ENCODE measurements at regions not wholly inside any gene's neighbourhood (a gene's known extent, or its start where the extent isn't known, plus 50 kb on each side); places are given as distances from the start of the nearest gene placed in this dataset.

- DNase-seq: no peak
- 81 to 82% methylated on average over 5 of the region's 5 CpGs for WGBS, 2 experiments (ENCODE audit: low coverage in 1 of 2, low lambda C conversion rate in 2 of 2, missing lambda C conversion rate in 2 of 2)
- in situ Hi-C loops (cut with MboI): no loop called here
Measured at GRCh38 chr6:14401246-14401645, 283.7 kb downstream of the CD83 start.

GRCh38 chr6:14406614-14407331 is 289.2 kb downstream of the CD83 start:
- Histone ChIP-seq H2AFZ (no peak overlapping the region), H3K4me1 (ENCODE audit: insufficient read depth) (no peaks in the 10 kb centered on the region), H3K79me2 (ENCODE audit: insufficient read depth) (no peaks in the 10 kb centered on the region), H3F3A (ENCODE audit: insufficient read depth) (no peaks in the 10 kb centered on the region), H3K36me3 (ENCODE audit: low read depth) (no peaks in the 10 kb centered on the region), H3K9ac (no peak overlapping the region), H3K27ac (no peak overlapping the region), H3K9me3 (ENCODE audit: low read depth) (no peaks in the 10 kb centered on the region), H3K27me3 (replicated peaks; ENCODE audit: insufficient read depth) (no peaks in the 10 kb centered on the region), H3K4me2 (ENCODE audit: unreplicated experiment) (no peak overlapping the region), H3K4me3 (no peak overlapping the region), H4K20me1 (ENCODE audit: insufficient read depth) (no peaks in the 10 kb centered on the region), H3K9me2 (ENCODE audit: insufficient read depth) (no peaks in the 10 kb centered on the region)
- 76 to 77% methylated on average over 9 of the region's 9 CpGs for WGBS, 2 experiments (ENCODE audit: low coverage in 1 of 2, low lambda C conversion rate in 2 of 2, missing lambda C conversion rate in 2 of 2)
- no peak for TF ChIP-seq EZH2 (IDR thresholded peaks at IDR 0.05; ENCODE audit: insufficient read depth, poor library complexity, severe bottlenecking)
- TF ChIP-seq EZH2phosphoT487 (IDR thresholded peaks at IDR 0.05; ENCODE audit: insufficient read depth, low read depth): no peak
- in situ Hi-C loops (cut with MboI): no loop called here
- DNase-seq: no peak

More at GRCh38 chr6:14401246-14401645, 283.7 kb downstream of the CD83 start:
- H3K36me3 ChIP-seq (ENCODE audit: low read depth): no peaks in the 10 kb centered on the region
- H3K27me3 ChIP-seq (replicated peaks; ENCODE audit: insufficient read depth): no peaks in the 10 kb centered on the region
- H3K79me2 ChIP-seq (ENCODE audit: insufficient read depth): no peaks in the 10 kb centered on the region
- no peak overlapping the region for H3K27ac ChIP-seq
- TF ChIP-seq EZH2phosphoT487 (IDR thresholded peaks at IDR 0.05; ENCODE audit: insufficient read depth, low read depth): no peak
- no peak for TF ChIP-seq EZH2 (IDR thresholded peaks at IDR 0.05; ENCODE audit: insufficient read depth, poor library complexity, severe bottlenecking)
- H3K4me1 ChIP-seq (ENCODE audit: insufficient read depth): no peaks in the 10 kb centered on the region
- no peaks in the 10 kb centered on the region for H3K9me2 ChIP-seq (ENCODE audit: insufficient read depth)
- H3F3A ChIP-seq (ENCODE audit: insufficient read depth): no peaks in the 10 kb centered on the region
- H4K20me1 ChIP-seq (ENCODE audit: insufficient read depth): no peaks in the 10 kb centered on the region
- H3K9ac ChIP-seq: no peak overlapping the region
- H3K4me3 ChIP-seq: no peak overlapping the region
- H2AFZ ChIP-seq: no peak overlapping the region
- no peaks in the 10 kb centered on the region for H3K9me3 ChIP-seq (ENCODE audit: low read depth)
- no peak overlapping the region for H3K4me2 ChIP-seq (ENCODE audit: unreplicated experiment)

- Histone ChIP-seq H3K27ac (no peak overlapping the region), H3K9me3 (ENCODE audit: low read depth) (no peaks in the 10 kb centered on the region), H3K4me3 (no peak overlapping the region), H3K36me3 (ENCODE audit: low read depth) (no peaks in the 10 kb centered on the region), H3K9ac (no peak overlapping the region), H2AFZ (no peak overlapping the region), H3K9me2 (ENCODE audit: insufficient read depth) (no peaks in the 10 kb centered on the region), H3F3A (ENCODE audit: insufficient read depth) (no peaks in the 10 kb centered on the region), H4K20me1 (ENCODE audit: insufficient read depth) (no peaks in the 10 kb centered on the region), H3K4me1 (ENCODE audit: insufficient read depth) (no peaks in the 10 kb centered on the region), H3K27me3 (replicated peaks; ENCODE audit: insufficient read depth) (no peaks in the 10 kb centered on the region), H3K79me2 (ENCODE audit: insufficient read depth) (no peaks in the 10 kb centered on the region), H3K4me2 (ENCODE audit: unreplicated experiment) (no peak overlapping the region)
- WGBS, 2 experiments (ENCODE audit: low coverage in 1 of 2, low lambda C conversion rate in 2 of 2, missing lambda C conversion rate in 2 of 2): 62 to 70% methylated on average over 4 of the region's 4 CpGs
- in situ Hi-C loops (cut with MboI): no loop called here
- no peak for DNase-seq
- TF ChIP-seq EZH2 (IDR thresholded peaks at IDR 0.05; ENCODE audit: insufficient read depth, poor library complexity, severe bottlenecking) (no peak), EZH2phosphoT487 (IDR thresholded peaks at IDR 0.05; ENCODE audit: insufficient read depth, low read depth) (no peak)
Measured at GRCh38 chr6:14408446-14408845, 290.9 kb downstream of the CD83 start.

GRCh38 chr6:14412026-14412425 is 294.5 kb downstream of the CD83 start:
- peak; percentile 14 for DNase-seq
- TF ChIP-seq EZH2phosphoT487 (IDR thresholded peaks at IDR 0.05; ENCODE audit: insufficient read depth, low read depth) (no peak), EZH2 (IDR thresholded peaks at IDR 0.05; ENCODE audit: insufficient read depth, poor library complexity, severe bottlenecking) (no peak)
- 57 to 66% methylated on average over 2 of the region's 2 CpGs for WGBS, 2 experiments (ENCODE audit: low coverage in 1 of 2, low lambda C conversion rate in 2 of 2, missing lambda C conversion rate in 2 of 2)
- H3K4me3 ChIP-seq: no peak overlapping the region
- H3K36me3 ChIP-seq (ENCODE audit: low read depth): no peaks in the 10 kb centered on the region
- H3K79me2 ChIP-seq (ENCODE audit: insufficient read depth): no peaks in the 10 kb centered on the region
- no peak overlapping the region for H3K27ac ChIP-seq
- no peaks in the 10 kb centered on the region for H4K20me1 ChIP-seq (ENCODE audit: insufficient read depth)
- no peak overlapping the region for H3K9ac ChIP-seq
- no peaks in the 10 kb centered on the region for H3K9me3 ChIP-seq (ENCODE audit: low read depth)
- in situ Hi-C loops (cut with MboI): no loop called here
- H3K27me3 ChIP-seq (replicated peaks; ENCODE audit: insufficient read depth): no peaks in the 10 kb centered on the region
- no peaks in the 10 kb centered on the region for H3K9me2 ChIP-seq (ENCODE audit: insufficient read depth)
- H3F3A ChIP-seq (ENCODE audit: insufficient read depth): no peaks in the 10 kb centered on the region
- H3K4me1 ChIP-seq (ENCODE audit: insufficient read depth): no peaks in the 10 kb centered on the region
- H3K4me2 ChIP-seq (ENCODE audit: unreplicated experiment): no peak overlapping the region
- H2AFZ ChIP-seq: no peak overlapping the region

Data from GM23248 (cell line).